Colonic mucosa (tissue), 4 donors: ENCODE measurements at regions not wholly inside any gene's neighbourhood (a gene's known extent, or its start where the extent isn't known, plus 50 kb on each side); places are given as distances from the start of the nearest gene placed in this dataset.

Source experiments
- DNase-seq: peaks from one replicate; pipeline ENCODE4 v3.0.0-alpha.2; 2020
- H3K27ac ChIP-seq: fragments of 200-600 bp; one replicate; pipeline ENCODE4 v1.8.0; 2021
- H3K27me3 ChIP-seq: fragments of 200-600 bp; one replicate; pipeline ENCODE4 v1.8.0; 2021
- H3K36me3 ChIP-seq: fragments of 200-600 bp; one replicate; pipeline ENCODE4 v1.8.0; 2021
- H3K4me1 ChIP-seq: fragments of 200-600 bp; one replicate; pipeline ENCODE4 v1.8.0; 2021; ENCODE audit warnings: mild to moderate bottlenecking
- H3K4me3 ChIP-seq: fragments of 200-600 bp; one replicate; pipeline ENCODE4 v1.8.0; 2021
- H3K9ac ChIP-seq, 2 donors: one replicate each; pipeline ENCODE4 v1.7.0; 2013; ENCODE audit warnings: control low read depth in 2 of 2, low read depth in 2 of 2, low read length in 2 of 2
- H3K9me3 ChIP-seq: fragments of 200-600 bp; one replicate; pipeline ENCODE4 v1.8.0; 2021
- CTCF ChIP-seq: fragments of 200-600 bp; IDR thresholded peaks from one replicate; pipeline ENCODE4 v1.8.0; 2022; ENCODE audit warnings: antibody characterized with exemption, mild to moderate bottlenecking
- intact Hi-C: fragments of 100-400 bp; cut with DNase I; formaldehyde crosslinking; loops from one replicate; pipeline ENCODE4 v1.14.1; 2022
- donor health status: healthy.
- donor health status: DM: no; HTN: no; CAD: no.
- donor health status: DM: no; HTN: no; CAD: no.

- H3K27ac ChIP-seq = no peak overlapping the region
Measured at GRCh38 chr3:177367788-177368187, 170.5 kb upstream of the TBL1XR1 start.

DNA sequence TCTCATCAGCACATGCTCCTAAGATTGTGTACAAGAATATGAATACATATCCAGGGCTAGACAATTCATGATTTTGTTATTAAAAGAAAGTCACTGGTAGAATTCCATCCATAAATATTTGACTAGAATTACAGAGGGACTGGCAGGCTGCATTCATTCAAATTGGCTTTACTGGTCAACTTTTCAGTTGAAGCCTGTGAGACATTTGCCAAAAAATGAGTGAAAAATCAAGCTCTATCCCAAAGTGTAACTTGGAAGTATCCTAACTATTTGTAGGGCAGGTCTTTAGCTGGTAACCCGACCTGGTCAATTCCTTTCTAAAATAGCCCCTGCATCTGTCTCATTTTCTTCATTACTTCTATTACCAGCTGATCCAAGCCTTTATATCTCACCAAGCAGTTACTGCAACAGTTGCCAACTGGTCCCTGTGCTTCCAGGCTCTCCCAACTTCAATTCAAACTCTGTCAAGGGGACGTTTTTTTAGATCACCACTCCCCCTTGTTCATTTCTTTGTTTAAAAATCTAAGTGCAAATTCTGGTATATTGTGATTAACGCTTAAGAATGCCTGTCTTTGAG lies 173.1 kb upstream of the TBL1XR1 start:
- no peak overlapping the region for H3K9ac ChIP-seq
- no peak for TF ChIP-seq CTCF
- intact Hi-C loops = no loop called here

More at GRCh38 chr3:177367788-177368187, 170.5 kb upstream of the TBL1XR1 start:
- Histone ChIP-seq H3K9ac (no peak overlapping the region), H3K4me3 (no peak overlapping the region), H3K27me3 (no peaks in the 10 kb centered on the region), H3K9me3 (no peaks in the 10 kb centered on the region), H3K36me3 (no peaks in the 10 kb centered on the region), H3K4me1 (no peaks in the 10 kb centered on the region)
- no peak for DNase-seq
- TF ChIP-seq CTCF = no peak
- intact Hi-C loops = loop anchor here (10.0 kb wide), 1 partner anchor 313 kb away; no protein-coding TSS in a partner anchor

GRCh38 chr3:177371146-177371545 lies 173.9 kb upstream of the TBL1XR1 start:
- Histone ChIP-seq H3K36me3 (no peaks in the 10 kb centered on the region), H3K4me1 (no peaks in the 10 kb centered on the region), H3K27me3 (no peaks in the 10 kb centered on the region), H3K9me3 (no peaks in the 10 kb centered on the region), H3K4me3 (no peak overlapping the region), H3K27ac (no peak overlapping the region), H3K9ac (no peak overlapping the region)
- no peak for DNase-seq
- intact Hi-C loops = no loop called here
- no peak for TF ChIP-seq CTCF

More for the DNA sequence above, 173.1 kb upstream of the TBL1XR1 start:
- H3K27me3 ChIP-seq = no peaks in the 10 kb centered on the region
- no peak overlapping the region for H3K27ac ChIP-seq
- no peak overlapping the region for H3K4me3 ChIP-seq
- no peak for DNase-seq
- no peaks in the 10 kb centered on the region for H3K36me3 ChIP-seq
- H3K4me1 ChIP-seq = no peaks in the 10 kb centered on the region
- H3K9me3 ChIP-seq = no peaks in the 10 kb centered on the region

- intact Hi-C loops = no loop called here
- H3K27me3 ChIP-seq = no peaks in the 10 kb centered on the region
Measured at GRCh38 chr3:177371888-177372287, 174.6 kb upstream of the TBL1XR1 start.

DNA sequence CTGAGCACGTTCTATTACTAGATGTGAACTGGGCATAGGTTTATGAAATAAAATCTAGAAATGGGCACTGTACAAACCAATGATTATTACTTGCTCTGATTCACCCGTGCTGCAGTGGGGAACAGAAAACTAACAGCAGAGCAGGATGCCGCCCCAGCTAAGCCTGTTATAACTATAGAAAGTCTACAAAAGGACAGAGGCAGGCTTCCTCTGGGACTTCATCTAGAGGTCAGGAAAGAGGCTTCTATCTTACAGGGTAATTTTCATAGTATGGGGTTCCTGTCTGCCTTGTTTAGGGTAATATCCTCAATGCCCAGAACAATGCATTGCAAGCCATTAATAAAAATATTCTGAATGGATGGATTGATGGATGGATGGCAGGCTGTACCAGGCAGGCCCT lies 177.0 kb upstream of the TBL1XR1 start:
- H3K4me3 ChIP-seq = no peak overlapping the region
- H3K36me3 ChIP-seq = no peaks in the 10 kb centered on the region
- H3K27ac ChIP-seq = no peak overlapping the region
- intact Hi-C loops = no loop called here
- no peak for DNase-seq
- H3K27me3 ChIP-seq = no peaks in the 10 kb centered on the region
- no peak overlapping the region for H3K9ac ChIP-seq
- H3K4me1 ChIP-seq = no peaks in the 10 kb centered on the region
- no peaks in the 10 kb centered on the region for H3K9me3 ChIP-seq
- TF ChIP-seq CTCF = no peak

More at GRCh38 chr3:177371888-177372287, 174.6 kb upstream of the TBL1XR1 start:
- Histone ChIP-seq H3K9ac (no peak overlapping the region), H3K4me3 (no peak overlapping the region), H3K36me3 (no peaks in the 10 kb centered on the region), H3K4me1 (no peaks in the 10 kb centered on the region), H3K9me3 (no peaks in the 10 kb centered on the region), H3K27ac (no peak overlapping the region)
- TF ChIP-seq CTCF = no peak
- DNase-seq = no peak
